Erythroblast (primary cell): ENCODE measurements at regions not wholly inside any gene's neighbourhood (a gene's known extent, or its start where the extent isn't known, plus 50 kb on each side); places are given as distances from the start of the nearest gene placed in this dataset.

Source experiments
- GATA1 ChIP-seq: IDR thresholded peaks from 2 replicates; pipeline ENCODE4 v1.6.1; 2011; ENCODE audit warnings: low read depth, mild to moderate bottlenecking, control low read depth, low read length, moderate library complexity
- POLR2A ChIP-seq: IDR thresholded peaks from 2 replicates; pipeline ENCODE4 v1.6.1; 2011; ENCODE audit warnings: mild to moderate bottlenecking, low read length

DNA sequence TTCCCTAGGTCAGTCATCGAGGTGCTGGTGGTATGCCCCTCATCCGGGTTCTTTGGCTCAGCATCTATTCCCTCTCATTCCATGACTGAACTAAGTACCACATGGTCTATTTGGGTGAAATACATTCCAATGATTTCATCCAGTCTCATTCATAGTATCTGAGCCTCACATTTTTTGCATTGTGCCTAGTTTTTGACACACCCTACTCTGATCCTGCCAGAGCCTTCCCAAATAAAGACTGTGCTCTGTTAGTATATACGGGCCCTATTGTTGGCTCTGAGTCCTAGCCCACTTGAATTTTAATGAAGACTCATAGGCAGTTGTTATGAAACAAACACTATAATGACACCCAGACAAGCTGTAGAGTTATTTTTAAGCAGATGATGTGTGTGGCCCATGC, 740.7 kb downstream of the CETN3 start:
- TF ChIP-seq POLR2A (no peak), GATA1 (no peak)
